SH-SY5Y (cell line): ENCODE measurements at regions not wholly inside any gene's neighbourhood (a gene's known extent, or its start where the extent isn't known, plus 50 kb on each side); places are given as distances from the start of the nearest gene placed in this dataset.

ENCODE experiments used
- GATA2 ChIP-seq: IDR thresholded peaks from 2 replicates; pipeline ENCODE4 v1.6.1; 2011; ENCODE audit warnings: mild to moderate bottlenecking, low read depth, low read length
- GATA3 ChIP-seq: IDR thresholded peaks from 2 replicates; pipeline ENCODE4 v1.6.1; 2011; ENCODE audit warnings: low read depth, mild to moderate bottlenecking, low read length, moderate library complexity

- TF ChIP-seq GATA3 (no peak), GATA2 (no peak)
Observed at GRCh38 chr2:2940061-2940460, 437.6 kb downstream of the EIPR1 start.

GRCh38 chr2:2939078-2939795, 438.4 kb downstream of the EIPR1 start:
- TF ChIP-seq GATA3 = no peak
- no peak for TF ChIP-seq GATA2

GRCh38 chr2:2938481-2938880, 439.1 kb downstream of the EIPR1 start:
- TF ChIP-seq GATA3 = no peak
- TF ChIP-seq GATA2 = peak; percentile 78

GRCh38 chr2:2935445-2936149, 442.0 kb downstream of the EIPR1 start:
- no peak for TF ChIP-seq GATA3

GRCh38 chr2:2933426-2933825, 444.2 kb downstream of the EIPR1 start:
- no peak for TF ChIP-seq GATA2
- no peak for TF ChIP-seq GATA3

- TF ChIP-seq GATA3 (no peak), GATA2 (no peak)
Observed at GRCh38 chr2:2932692-2933305, 444.8 kb downstream of the EIPR1 start.

GRCh38 chr2:2932189-2932588, 445.4 kb downstream of the EIPR1 start:
- TF ChIP-seq GATA3 = no peak
- no peak for TF ChIP-seq GATA2

GRCh38 chr2:2931318-2932075, 446.1 kb downstream of the EIPR1 start:
- no peak for TF ChIP-seq GATA3
- no peak for TF ChIP-seq GATA2

- TF ChIP-seq GATA2 = no peak
- no peak for TF ChIP-seq GATA3
Observed at GRCh38 chr2:2930841-2931240, 446.8 kb downstream of the EIPR1 start.

- no peak for TF ChIP-seq GATA3
- TF ChIP-seq GATA2 = no peak
Observed at GRCh38 chr2:2926858-2927175, 450.8 kb downstream of the EIPR1 start.

- TF ChIP-seq GATA3 (no peak), GATA2 (no peak)
Observed at GRCh38 chr2:2926009-2926857, 451.4 kb downstream of the EIPR1 start.

- TF ChIP-seq GATA2 = no peak
- TF ChIP-seq GATA3 = no peak
Observed at GRCh38 chr2:2922156-2922555, 455.5 kb downstream of the EIPR1 start.

- TF ChIP-seq GATA3 (no peak), GATA2 (no peak)
Observed at GRCh38 chr2:2921011-2921720, 456.5 kb downstream of the EIPR1 start.

- peak; percentile 99 for TF ChIP-seq GATA3
- peak; percentile 100 for TF ChIP-seq GATA2
Observed at GRCh38 chr2:2919574-2920365, 457.8 kb downstream of the EIPR1 start.
